Caco-2 (cell line): ENCODE measurements at regions not wholly inside any gene's neighbourhood (a gene's known extent, or its start where the extent isn't known, plus 50 kb on each side); places are given as distances from the start of the nearest gene placed in this dataset.

ENCODE experiments used
- BruUV-seq: library from RNA; stranded (reverse); fragments of 400-500 nt; replicated peaks from 2 replicates; lab custom pipeline; 2021; lab: Mats Ljungman, UMichigan
- CTCF ChIA-PET: fragments of 300-600 bp; sonication (Branson Sonifier 250); formaldehyde crosslinking; loops from one replicate; lab custom pipeline; 2022; ENCODE audit warnings: antibody characterized with exemption; lab: Charles Lee
- POLR2A ChIA-PET: fragments of 300-600 bp; sonication (Branson Sonifier 250); formaldehyde crosslinking; loops from one replicate; lab custom pipeline; 2022; ENCODE audit warnings: antibody characterized with exemption; lab: Charles Lee
- DNase-seq, 2 experiments: peaks; one replicate each; pipeline versions ENCODE4 v3.0.0 to v3.0.0-alpha.2; 2020 to 2022
- H3K27me3 ChIP-seq: replicated peaks from 2 replicates; pipeline ENCODE4 v1.6.0; 2011; ENCODE audit warnings: low read length; ENCODE audit not compliant: control insufficient read depth, insufficient read depth
- H3K36me3 ChIP-seq: 2 replicates; pipeline ENCODE4 v1.5.1; 2011; ENCODE audit warnings: low read length; ENCODE audit not compliant: control insufficient read depth, insufficient read depth
- H3K4me1 ChIP-seq: fragments of 250-450 bp; sonication (Bioruptor Pico); 2 replicates; pipeline ENCODE4 v1.5.1; 2020; ENCODE audit warnings: mild to moderate bottlenecking
- H3K4me3 ChIP-seq: 2 replicates; pipeline ENCODE4 v1.5.1; 2011; ENCODE audit warnings: low read depth, mild to moderate bottlenecking, control low read depth, low read length
- H3K9me3 ChIP-seq: fragments of 250-450 bp; sonication (Bioruptor Pico); 2 replicates; pipeline ENCODE4 v1.5.1; 2020; ENCODE audit warnings: mild to moderate bottlenecking, moderate library complexity
- H3K27ac Mint-ChIP-seq: one replicate; pipeline ENCODE4 v1.8.0; 2022; ENCODE audit warnings: mixed read lengths; ENCODE audit not compliant: unreplicated experiment
- H3K27me3 Mint-ChIP-seq: one replicate; pipeline ENCODE4 v1.8.0; 2022; ENCODE audit warnings: mixed read lengths; ENCODE audit not compliant: insufficient read depth, unreplicated experiment
- H3K36me3 Mint-ChIP-seq: one replicate; pipeline ENCODE4 v1.8.0; 2022; ENCODE audit warnings: mild to moderate bottlenecking, mixed read lengths; ENCODE audit not compliant: insufficient read depth, unreplicated experiment
- H3K4me1 Mint-ChIP-seq: one replicate; pipeline ENCODE4 v1.8.0; 2022; ENCODE audit warnings: low read depth, mixed read lengths; ENCODE audit not compliant: unreplicated experiment
- H3K4me3 Mint-ChIP-seq: one replicate; pipeline ENCODE4 v1.8.0; 2022; ENCODE audit warnings: mild to moderate bottlenecking, moderate library complexity, mixed read lengths; ENCODE audit not compliant: unreplicated experiment
- H3K9me3 Mint-ChIP-seq: one replicate; pipeline ENCODE4 v1.8.0; 2022; ENCODE audit warnings: mixed read lengths; ENCODE audit not compliant: unreplicated experiment
- CTCF ChIP-seq, 2 experiments: fragments of 200-600 bp in 1 of 2; IDR thresholded peaks; 1 replicate in 1 of 2; 2 replicates in 1 of 2; pipeline versions ENCODE4 v1.5.1 to v1.8.0; 2011 to 2022; ENCODE audit warnings: antibody characterized with exemption in 1 of 2, control low read depth in 1 of 2, inconsistent platforms in 1 of 2, low read depth in 1 of 2, low read length in 1 of 2, mild to moderate bottlenecking in 1 of 2, moderate library complexity in 1 of 2; ENCODE audit not compliant: insufficient read depth in 1 of 2, severe bottlenecking in 1 of 2, unreplicated experiment in 1 of 2
- intact Hi-C: fragments of 100-400 bp; cut with micrococcal nuclease; formaldehyde crosslinking; loops from one replicate; pipeline ENCODE4 v1.10.0; 2022; ENCODE audit not compliant: unreplicated experiment

- Mint-ChIP-seq H3K4me3 (no peak overlapping the region), H3K27ac (no peak overlapping the region), H3K27me3 (no peaks in the 10 kb centered on the region), H3K36me3 (no peaks in the 10 kb centered on the region), H3K9me3 (peaks cover 14% of the 10 kb centered on the region), H3K4me1 (no peaks in the 10 kb centered on the region)
- Histone ChIP-seq H3K4me1 (peaks cover 5% of the 10 kb centered on the region), H3K36me3 (no peaks in the 10 kb centered on the region), H3K4me3 (no peak overlapping the region), H3K27me3 (no peaks in the 10 kb centered on the region), H3K9me3 (no peaks in the 10 kb centered on the region)
- POLR2A ChIA-PET = no interaction called here
- CTCF ChIA-PET = no interaction called here
- intact Hi-C loops = no loop called here
- no peak for TF ChIP-seq CTCF (IDR thresholded peaks at IDR 0.05; ENCODE audit: insufficient read depth in 1 of 2, low read depth in 1 of 2, low read length in 1 of 2, severe bottlenecking in 1 of 2, unreplicated experiment in 1 of 2)
- DNase-seq = no peak
- no TSS peak for BruUV-seq
Measured at GRCh38 chr6:149130090-149130489, 187.4 kb upstream of the TAB2 start.

GRCh38 chr6:149130508-149130907 lies 187.0 kb upstream of the TAB2 start:
- BruUV-seq = no TSS peak
- Mint-ChIP-seq H3K27me3 (no peaks in the 10 kb centered on the region), H3K9me3 (peaks cover 14% of the 10 kb centered on the region), H3K27ac (no peak overlapping the region), H3K4me3 (no peak overlapping the region), H3K4me1 (no peaks in the 10 kb centered on the region), H3K36me3 (no peaks in the 10 kb centered on the region)
- no peak for TF ChIP-seq CTCF (IDR thresholded peaks at IDR 0.05; ENCODE audit: insufficient read depth in 1 of 2, low read depth in 1 of 2, low read length in 1 of 2, severe bottlenecking in 1 of 2, unreplicated experiment in 1 of 2)
- Histone ChIP-seq H3K9me3 (no peaks in the 10 kb centered on the region), H3K36me3 (no peaks in the 10 kb centered on the region), H3K4me3 (no peak overlapping the region), H3K4me1 (peaks cover 5% of the 10 kb centered on the region), H3K27me3 (no peaks in the 10 kb centered on the region)
- no peak for DNase-seq
- intact Hi-C loops = no loop called here
- CTCF ChIA-PET = no interaction called here
- POLR2A ChIA-PET = no interaction called here

- Mint-ChIP-seq H3K4me3 (no peak overlapping the region), H3K4me1 (no peaks in the 10 kb centered on the region)
- POLR2A ChIA-PET = no interaction called here
Measured at GRCh38 chr6:149131891-149132290, 185.6 kb upstream of the TAB2 start.

More at GRCh38 chr6:149131891-149132290, 185.6 kb upstream of the TAB2 start:
- H3K9me3 Mint-ChIP-seq = peaks cover 14% of the 10 kb centered on the region
- H3K27me3 ChIP-seq = no peaks in the 10 kb centered on the region
- H3K27ac Mint-ChIP-seq = no peak overlapping the region
- no peaks in the 10 kb centered on the region for H3K27me3 Mint-ChIP-seq
- no peaks in the 10 kb centered on the region for H3K36me3 ChIP-seq
- H3K4me3 ChIP-seq = no peak overlapping the region
- intact Hi-C loops = no loop called here
- no TSS peak for BruUV-seq
- H3K4me1 ChIP-seq = peaks cover 5% of the 10 kb centered on the region
- no peak for DNase-seq
- H3K9me3 ChIP-seq = no peaks in the 10 kb centered on the region
- CTCF ChIA-PET = no interaction called here
- no peaks in the 10 kb centered on the region for H3K36me3 Mint-ChIP-seq
- TF ChIP-seq CTCF (IDR thresholded peaks at IDR 0.05; ENCODE audit: insufficient read depth in 1 of 2, low read depth in 1 of 2, low read length in 1 of 2, severe bottlenecking in 1 of 2, unreplicated experiment in 1 of 2) = no peak
